Fibroblast of villous mesenchyme (primary cell): ENCODE measurements at regions not wholly inside any gene's neighbourhood (a gene's known extent, or its start where the extent isn't known, plus 50 kb on each side); places are given as distances from the start of the nearest gene placed in this dataset.
"Not testable (repeated sequence)": the region's sequence is repeated elsewhere in the genome, so short reads cannot be mapped to it uniquely, and the experiment has no call there.

ENCODE experiments used
- DNase-seq: peaks from one replicate; pipeline ENCODE4 v3.0.0-alpha.2; 2010; ENCODE audit warnings: low read depth
- H3K4me3 ChIP-seq: 2 replicates; pipeline ENCODE4 v1.5.1; 2011; ENCODE audit warnings: low read depth, mild to moderate bottlenecking, low read length
- TF ChIP-seq, protein P1 (sequence below): IDR thresholded peaks from 2 replicates; pipeline ENCODE4 v1.5.1; 2012; ENCODE audit warnings: low read depth, mild to moderate bottlenecking, low read length; ENCODE audit not compliant: insufficient read depth

DNA sequence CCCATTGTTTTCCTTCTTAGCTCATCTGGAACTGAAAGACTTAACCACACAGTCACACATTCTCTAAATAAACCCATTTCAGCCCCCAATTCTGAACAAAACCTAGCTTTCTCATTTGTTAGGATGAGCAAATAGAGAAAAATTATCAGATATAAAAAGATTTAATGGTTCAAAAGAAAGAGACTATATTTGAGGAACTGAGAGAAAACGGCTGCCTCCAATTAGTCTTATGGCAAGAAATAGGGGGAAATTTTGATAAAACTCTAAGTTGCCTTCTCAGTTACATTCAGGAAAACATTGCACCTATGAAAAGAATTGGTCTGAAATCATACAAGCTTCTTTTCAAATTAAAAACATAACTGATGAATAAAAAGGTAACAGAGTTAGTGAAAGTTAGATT is 63.7 kb upstream of the ALDH1B1 start:
- TF ChIP-seq, protein P1, sequence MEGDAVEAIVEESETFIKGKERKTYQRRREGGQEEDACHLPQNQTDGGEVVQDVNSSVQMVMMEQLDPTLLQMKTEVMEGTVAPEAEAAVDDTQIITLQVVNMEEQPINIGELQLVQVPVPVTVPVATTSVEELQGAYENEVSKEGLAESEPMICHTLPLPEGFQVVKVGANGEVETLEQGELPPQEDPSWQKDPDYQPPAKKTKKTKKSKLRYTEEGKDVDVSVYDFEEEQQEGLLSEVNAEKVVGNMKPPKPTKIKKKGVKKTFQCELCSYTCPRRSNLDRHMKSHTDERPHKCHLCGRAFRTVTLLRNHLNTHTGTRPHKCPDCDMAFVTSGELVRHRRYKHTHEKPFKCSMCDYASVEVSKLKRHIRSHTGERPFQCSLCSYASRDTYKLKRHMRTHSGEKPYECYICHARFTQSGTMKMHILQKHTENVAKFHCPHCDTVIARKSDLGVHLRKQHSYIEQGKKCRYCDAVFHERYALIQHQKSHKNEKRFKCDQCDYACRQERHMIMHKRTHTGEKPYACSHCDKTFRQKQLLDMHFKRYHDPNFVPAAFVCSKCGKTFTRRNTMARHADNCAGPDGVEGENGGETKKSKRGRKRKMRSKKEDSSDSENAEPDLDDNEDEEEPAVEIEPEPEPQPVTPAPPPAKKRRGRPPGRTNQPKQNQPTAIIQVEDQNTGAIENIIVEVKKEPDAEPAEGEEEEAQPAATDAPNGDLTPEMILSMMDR, result no peak
- DNase-seq, result no peak
- H3K4me3 ChIP-seq, result no peak overlapping the region

DNA sequence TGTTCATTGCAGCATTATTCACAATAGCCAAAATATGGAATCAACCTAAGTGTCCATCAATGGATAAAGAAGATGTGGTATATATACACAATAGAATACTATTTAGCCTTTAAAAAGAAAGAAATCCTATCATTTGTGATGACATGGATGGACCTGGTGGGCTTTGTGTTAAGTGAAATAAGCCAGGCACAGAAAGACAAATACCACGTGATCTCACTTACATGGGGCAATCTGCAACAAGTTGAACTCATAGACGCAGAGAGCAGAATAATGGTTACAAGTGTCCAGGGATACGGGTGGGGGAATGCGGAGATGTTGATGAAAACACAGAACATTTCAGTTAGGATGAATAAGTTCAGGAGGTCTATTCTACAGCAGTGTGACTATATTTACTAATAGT is 66.4 kb upstream of the ALDH1B1 start:
- H3K4me3 ChIP-seq, result no peak overlapping the region
- DNase-seq, result no peak
- TF ChIP-seq, protein P1, result no peak

DNA sequence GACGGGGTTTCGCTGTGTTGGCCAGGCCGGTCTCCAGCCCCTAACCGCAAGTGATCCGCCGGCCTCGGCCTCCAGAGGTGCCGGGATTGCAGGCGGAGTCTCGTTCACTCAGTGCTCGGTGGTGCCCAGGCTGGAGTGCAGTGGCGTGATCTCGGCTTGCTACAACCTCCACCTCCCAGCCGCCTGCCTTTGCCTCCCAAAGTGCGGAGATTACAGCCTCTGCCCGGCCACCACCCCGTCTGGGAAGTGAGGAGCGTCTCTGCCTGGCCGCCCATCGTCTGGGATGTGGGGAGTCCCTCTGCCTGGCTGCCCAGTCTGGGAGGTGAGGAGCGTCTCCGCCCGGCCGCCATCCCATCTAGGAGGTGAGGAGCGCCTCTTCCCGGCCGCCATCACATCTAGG is 68.3 kb upstream of the ALDH1B1 start:
- H3K4me3 ChIP-seq, DNase-seq: not testable (repeated sequence)

DNA sequence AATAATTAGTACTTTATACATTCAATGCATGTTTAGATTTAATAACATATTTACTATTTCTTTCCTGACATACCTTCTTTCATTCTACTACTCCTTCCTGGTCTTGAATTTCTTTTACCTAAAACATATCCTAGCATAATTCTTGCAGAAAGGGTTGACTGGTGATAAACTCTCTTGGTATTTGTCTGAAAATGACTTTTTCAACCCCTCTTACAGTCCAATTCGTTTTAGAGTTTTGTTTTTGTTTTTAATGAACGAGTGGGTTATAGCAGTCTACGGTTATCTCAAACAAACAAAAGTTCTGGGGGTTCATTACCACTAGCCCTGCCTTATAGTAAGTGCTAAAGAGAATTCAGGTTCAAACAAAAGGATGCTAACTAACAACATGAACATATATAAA is 69.6 kb upstream of the ALDH1B1 start:
- DNase-seq, result no peak
- H3K4me3 ChIP-seq, result no peak overlapping the region
- TF ChIP-seq, protein P1, result no peak

DNA sequence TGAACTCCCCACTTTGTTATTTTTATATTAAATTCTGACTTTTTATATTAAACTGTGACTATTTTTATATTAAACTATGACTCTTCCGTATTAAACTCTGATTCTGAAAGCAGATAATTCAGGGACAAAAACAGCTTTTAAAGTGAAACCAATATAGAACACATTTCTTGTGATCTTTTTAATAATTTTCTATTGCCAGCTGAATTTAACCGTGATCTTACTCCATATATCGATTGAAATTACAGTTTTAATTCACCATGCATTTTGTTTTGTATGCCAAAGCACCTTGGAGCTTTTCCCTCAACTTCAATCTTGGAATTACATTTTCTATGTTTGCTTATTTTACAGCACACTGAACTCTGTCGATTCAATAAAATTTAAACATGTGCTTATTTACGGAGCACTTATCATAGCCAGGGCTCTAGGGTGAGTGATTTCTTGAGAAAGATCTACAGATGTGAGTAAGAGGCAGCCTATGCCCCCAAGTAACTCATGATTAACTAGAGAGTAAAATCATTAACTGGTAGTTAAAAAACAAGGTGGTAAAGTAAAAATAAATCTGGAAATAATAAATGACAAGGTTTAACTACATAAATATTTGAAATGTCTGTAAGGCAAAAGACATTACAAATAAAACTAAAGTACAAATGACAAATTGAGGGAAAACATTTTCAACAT is 72.9 kb upstream of the ALDH1B1 start:
- TF ChIP-seq, protein P1, result no peak
- no peak overlapping the region for H3K4me3 ChIP-seq
- DNase-seq, result no peak

DNA sequence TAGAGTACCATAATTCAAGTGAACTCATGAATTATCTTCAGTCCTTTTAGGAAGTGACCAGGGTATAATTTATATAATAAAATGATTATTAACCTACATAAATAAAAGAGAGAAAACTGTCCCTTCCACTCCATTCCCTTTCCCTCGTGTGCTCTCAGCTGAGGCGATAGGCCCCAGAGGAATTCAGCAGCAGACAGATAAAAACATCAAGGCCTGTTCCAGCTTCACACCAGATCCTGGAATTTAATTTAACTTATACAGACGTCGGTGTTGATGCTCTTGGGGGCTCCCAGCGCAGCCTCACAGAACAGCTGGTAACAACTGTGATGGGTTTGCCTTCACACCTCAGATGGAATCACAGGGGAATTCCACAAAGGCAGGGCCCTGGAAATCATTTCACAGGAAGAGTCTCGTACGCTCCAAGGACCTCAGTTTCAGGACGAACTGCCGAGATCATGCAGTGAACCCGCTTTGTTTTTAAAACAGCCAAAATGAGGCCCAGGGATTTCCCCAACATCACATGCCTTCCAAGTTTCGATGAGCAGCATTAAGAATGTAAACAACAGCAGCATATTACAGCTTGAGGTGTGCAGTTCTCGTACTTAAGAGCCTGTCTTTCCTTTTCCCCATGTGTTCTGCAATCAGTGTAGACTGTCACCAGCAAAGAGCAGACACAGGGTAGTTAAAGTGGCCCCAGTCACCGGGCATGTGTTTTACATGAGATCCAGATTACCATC is 73.6 kb upstream of the ALDH1B1 start:
- DNase-seq, result peak; percentile 63
- TF ChIP-seq, protein P1, result no peak
- H3K4me3 ChIP-seq, result no peak overlapping the region

DNA sequence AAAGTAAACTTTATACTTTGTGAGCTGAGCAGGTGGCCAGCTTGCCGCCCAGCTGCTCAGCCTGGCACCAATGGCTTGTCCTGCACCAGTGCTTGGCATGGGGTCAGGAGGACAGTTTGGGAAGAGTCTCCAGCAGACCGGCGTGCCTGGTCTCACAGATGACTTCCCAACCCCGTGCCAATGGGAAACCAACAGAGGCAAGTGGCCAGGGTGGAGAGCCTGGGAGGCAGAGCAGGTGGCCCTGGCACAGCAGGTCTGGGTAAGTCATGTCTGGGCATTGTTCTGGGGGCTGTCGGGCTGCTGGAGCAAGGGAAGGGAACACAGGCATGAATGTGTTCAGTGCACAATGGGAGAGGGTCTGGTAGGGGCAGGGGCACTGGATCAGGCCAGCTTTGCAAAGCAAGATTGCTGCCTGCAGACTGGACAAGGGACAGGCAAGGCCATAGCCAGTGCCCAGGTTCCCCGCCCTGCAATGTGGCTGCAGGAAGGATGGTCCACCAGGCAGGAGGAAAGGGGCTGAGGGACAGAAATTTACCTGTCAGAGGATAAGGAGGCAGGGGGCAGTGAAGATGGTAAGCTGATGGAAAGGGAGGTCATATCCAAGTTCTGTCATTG is 76.2 kb upstream of the ALDH1B1 start:
- TF ChIP-seq, protein P1, result no peak
- H3K4me3 ChIP-seq, result no peak overlapping the region
- no peak for DNase-seq
